NCI-H146 treated with DMSO at 0.1 percent for 48 hours (cell line): ENCODE measurements at regions not wholly inside any gene's neighbourhood (a gene's known extent, or its start where the extent isn't known, plus 50 kb on each side); places are given as distances from the start of the nearest gene placed in this dataset.

Experiments used
- DNase-seq: peaks from one replicate; lab custom pipeline; 2025; ENCODE audit not compliant: unreplicated experiment; lab: John Stamatoyannopoulos, UW

DNA sequence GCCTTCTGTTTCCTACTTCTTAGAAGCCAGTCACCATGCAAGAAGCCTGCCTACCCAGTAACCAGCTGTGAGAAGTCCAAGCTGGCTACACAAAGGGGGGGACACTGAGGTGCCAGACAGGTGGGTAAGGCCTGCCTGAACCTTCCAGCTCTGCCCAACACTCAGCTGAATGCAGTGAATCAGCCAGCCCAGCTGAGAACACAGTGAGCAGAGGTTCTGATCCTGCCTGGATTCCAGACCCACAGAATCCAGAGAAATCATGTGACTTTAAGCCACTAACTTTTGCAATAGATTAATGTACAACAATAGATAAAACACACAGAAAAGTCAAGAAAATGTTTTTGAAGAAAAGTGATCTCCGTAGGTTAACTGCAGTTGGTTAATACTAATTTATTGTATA, 151.7 kb downstream of the EFNB2 start:
- DNase-seq = no peak

DNA sequence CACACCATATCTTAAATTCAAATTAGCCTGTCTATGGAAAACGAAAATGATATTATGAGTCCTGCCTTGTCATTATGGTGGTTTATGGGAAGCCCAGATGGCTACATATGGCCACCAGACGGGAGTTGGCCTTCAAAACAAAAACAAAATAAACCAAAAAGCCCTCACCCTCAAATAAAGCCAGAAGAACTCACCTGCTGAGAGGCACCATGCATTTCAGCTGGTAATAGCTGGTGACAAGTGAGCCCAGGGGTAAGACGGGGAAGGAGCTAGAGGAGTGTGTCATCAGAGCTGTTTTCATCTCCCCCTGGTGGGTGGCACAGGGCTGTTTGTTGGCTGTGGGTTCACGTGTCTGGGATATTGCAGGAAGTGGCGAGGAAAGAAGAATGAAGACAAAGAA, 152.9 kb downstream of the EFNB2 start:
- DNase-seq = no peak

DNA sequence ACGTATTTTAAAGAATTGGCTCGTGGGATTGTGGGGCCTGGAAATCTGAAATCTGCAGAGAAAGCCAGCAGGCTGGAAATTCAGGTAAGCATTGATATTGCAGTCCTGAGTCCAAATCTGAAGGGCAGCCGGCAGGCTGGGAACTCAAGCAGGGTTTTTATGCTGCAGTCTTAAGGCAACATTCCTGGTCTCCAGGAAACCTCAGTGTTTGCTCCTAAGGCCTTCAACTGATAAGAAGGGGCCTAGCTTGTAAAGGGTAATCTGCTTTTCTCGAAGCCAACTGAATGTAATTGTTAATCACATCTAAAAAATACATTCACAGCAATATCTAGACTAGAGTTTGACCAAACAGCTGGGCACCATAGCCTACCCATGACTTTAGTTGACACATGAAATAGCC, 154.4 kb downstream of the EFNB2 start:
- DNase-seq = no peak

DNA sequence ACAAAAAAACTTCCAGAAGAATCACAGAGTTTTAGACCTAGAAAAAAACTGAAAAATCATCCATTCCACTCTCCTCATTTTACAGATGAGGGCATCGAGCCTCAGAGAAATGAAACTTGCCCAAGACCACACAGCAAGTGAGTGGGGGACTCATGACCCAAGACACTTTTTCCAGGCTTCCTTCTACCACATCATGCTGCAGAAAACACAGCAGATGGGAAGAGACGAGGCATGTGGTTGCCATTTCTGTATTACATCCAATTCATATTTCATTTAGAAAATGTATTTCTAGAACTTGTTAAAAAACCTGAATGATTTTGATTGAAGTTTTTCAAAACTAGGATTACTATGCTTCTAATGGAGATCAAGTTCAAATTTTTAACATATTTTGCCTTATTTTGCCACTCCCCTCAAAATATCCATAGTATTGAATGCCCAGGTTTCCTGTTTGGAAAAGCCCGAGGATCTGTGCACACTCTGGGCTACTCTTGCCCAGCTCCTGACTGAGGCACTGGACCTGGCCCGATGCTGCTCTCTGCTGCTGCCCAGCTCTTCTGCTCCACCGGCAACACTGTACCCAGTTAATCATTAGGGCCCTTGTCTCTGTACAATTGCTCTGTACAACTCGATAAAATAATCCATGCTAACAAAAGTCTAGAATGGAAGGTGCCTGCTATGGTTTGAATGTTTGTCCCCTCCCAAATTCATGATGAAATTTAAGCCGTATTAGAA, 157.4 kb downstream of the EFNB2 start:
- no peak for DNase-seq

DNA sequence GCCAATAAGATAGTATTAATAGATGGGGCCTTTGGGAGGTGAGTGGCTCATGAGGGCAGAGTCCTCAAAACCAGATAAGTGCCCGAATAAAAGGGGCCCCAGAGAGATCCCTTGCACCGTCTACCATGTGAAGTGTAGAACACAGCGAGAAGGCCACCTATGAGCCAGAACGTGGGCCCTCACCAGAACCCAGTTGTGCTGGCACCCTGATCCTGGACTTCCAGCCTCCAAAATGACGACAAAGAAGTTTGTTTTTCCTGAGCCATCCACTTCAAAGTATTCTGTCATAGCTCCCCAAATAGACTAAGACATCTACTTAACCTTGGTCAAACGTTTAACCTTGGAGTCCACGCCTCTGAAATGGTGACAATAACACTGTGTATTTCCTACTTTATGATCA, 158.1 kb downstream of the EFNB2 start:
- DNase-seq = no peak

DNA sequence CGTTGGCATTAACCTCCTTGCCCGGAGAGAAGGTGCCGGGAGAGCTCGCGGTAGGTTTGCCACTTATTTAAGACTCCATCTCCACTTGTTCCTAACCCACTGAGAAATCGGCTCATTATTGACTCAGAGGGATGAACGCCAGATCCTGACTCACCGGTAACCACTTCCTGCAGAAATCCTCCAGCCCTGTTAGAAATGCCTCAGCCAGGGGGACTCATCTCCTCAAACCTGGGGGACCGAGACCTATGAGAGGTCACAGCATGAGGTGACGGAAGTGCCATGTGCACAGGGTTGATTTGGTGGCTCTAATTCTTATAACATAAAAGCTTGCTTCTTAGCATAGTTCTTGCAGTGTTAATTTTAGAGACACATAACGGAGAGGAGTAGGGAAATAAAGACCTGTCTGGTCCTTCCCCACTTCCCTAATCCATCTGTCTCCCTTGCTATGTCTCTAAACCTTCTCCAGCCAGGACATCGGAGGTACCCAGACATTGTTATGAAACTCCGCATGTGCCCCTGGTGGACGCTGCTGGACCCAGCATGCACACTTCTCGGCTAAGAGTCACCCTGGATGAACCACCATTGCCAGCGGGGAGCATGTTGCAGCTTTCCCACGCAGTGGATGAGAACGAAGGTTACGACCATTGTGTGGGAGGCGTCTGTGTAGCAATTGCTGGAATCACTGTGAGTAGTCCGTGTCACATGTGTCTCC, 158.9 kb downstream of the EFNB2 start:
- no peak for DNase-seq

DNA sequence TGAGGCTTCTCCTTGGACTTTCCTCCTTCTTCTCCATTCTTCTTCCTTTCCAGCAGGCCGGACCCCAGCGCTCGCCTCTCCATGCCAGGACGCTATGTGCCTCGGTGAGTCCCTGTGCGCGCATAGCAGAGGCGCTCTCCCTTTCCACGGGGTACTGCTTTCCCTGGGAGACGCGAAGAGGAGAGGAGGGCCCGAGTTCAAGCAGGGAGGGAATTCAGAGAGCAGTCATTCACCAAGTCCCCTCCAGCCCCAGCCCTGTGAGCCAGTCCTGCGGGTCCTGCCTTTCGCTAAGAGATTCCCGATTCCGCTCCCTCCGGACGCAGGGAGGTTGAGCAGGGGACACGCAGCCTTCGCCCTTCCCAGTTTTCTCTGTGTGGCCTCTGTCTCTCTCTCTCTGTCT, 160.4 kb downstream of the EFNB2 start:
- no peak for DNase-seq

DNA sequence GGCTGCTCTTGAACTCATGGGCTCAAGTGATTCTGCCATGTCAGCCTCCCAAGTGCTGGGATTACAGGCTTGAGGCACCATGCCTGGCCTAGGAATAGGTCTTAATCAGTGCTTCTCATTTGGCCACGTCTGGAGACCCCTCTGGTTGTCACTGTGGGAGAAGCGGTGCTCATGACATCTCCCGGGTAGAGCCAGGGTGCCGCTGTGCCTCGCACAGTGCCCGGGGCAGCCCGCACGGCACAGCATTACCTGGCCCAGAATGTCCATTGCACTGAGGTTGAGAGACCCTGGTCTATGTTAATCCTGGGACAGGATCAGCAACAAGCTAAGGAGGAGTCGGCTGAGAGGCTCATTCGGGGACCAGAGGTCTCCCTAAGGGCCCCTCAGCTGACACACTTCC, 160.8 kb downstream of the EFNB2 start:
- no peak for DNase-seq

DNA sequence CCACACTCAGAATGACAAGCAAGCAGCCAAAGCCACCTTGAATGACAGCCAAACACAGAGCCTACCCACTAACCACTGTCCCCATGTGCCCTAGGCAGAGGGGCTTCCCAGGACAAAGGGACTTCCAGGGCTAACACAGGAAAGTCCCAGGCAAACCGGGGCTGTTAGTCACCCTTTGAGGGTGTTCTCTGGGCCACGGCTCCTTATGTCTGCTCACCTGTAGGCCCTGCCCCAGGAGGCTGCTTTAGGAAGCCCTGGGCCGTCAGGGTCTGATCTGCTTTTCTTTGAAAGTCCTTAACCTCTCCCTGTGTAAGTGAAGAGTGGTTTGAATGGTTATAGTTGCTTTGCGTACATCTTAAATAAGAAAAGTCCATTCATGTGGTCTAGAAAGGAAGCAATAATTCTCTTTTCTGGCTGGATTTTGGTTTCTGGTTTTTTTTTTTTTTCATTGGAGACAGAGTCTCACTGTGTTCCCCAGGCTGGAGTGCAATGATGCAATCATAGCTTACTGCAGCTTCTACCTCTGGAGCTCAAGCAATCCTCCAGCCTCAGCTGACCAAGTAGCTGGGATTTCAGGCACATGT, 161.4 kb downstream of the EFNB2 start:
- DNase-seq = no peak

DNA sequence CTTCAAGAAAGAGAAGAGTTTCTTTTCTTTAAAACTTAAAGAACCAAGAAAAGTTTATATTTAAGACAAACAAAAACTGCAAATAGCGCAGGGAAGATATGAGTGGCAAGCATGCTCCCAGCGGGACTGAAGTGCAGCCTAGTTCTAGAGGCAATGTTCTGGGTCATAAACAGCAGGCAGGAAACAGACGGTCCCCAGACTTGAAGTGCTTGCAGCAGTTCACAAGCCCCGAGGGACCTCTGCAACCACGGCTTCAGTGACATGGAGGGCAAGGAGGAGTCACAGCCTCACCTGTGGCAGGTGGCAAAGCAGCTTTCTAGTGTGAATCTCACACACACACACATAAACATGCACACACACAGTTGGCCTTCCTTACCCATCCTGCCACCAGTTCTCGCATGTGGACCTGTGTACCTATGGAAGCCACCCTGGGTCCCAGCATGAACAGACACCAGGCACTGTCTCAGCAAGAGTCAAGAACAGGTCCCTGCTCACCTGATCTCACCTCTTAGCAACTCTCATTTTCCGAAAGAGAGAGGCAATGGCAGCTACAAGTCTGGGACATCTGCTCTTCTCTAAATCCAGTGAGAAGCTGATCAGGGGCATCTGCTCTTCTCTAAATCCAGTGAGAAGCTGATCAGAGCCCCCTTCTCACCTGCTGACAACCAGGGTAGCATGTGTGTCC, 162.0 kb downstream of the EFNB2 start:
- DNase-seq = no peak

DNA sequence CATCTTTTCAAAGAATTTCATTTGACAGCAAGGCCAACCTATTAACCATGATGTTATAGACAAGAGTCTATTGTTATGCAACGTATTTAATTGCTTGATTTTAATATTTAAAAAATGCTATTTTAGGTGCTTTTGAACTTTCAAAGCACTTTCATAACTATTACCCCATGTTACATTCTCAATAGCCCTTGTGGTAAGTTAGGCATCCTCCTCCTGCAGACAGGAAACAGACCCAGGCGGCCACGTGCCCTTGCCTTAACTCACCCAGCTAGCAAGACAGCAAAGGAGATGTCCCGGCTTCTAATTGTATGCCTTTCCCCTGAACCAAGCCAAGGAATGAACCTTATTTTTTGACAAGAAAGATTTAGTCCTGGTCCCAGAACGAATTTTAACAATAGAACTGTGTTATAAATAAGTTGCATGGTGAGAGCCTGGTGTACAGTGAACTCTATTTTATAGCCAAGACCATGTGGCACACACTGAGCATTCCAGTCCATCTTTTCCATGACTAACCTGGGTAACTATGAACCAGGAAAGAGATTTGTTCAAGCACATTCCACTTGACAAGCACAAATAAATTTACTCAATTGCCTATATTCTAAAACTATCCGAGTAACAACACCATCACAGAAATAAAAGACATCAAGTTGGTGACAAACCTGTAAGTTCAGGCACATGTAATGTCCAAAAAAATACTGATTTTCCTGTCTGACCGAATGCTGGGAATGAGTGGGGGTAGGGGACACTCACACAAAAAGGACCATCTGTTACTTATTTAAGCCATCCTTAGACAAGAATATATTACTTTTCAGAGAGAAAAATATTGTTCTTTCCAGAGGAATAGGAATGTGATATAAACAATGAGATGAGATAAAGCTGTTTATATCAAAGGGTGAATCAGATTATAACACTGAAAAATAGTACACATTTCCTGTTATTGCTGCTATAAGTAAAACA, 163.0 kb downstream of the EFNB2 start:
- no peak for DNase-seq

DNA sequence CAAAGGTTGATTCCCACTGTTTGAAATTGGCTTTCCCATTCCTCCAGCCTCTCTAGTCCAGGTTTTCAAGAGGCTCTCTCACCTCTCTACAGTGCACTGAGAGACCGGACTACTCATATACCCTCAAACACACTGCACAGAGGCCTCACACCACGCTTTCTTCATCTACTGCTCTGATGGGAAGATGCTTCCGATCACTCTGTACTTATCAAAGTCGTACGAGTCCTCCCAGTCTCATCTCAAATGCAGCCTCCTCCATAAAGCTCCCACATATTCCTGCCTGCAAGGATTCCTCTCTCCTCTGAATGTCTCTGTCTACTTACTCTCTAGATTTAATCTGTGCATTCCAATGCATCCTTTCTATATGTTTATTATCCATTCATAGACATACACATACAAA, 164.4 kb downstream of the EFNB2 start:
- DNase-seq = no peak

DNA sequence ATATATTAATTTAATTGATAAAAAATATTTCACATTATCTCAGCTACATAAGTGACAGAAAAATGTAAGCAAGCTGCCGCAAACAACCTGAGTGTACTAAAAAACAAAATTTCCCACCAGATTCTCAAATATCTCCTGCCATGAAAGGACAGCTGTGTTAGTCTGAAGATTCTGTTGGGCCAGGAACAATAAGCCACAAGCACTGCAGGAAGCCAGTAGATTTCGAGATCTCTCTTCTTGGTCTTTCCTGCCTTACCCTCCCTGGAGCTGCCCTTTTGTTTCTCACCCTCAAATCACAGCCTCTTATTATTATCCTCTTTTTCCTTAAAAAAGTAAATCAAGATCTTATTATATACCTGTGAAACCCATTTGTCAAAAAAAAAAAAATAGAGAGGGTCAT, 165.6 kb downstream of the EFNB2 start:
- no peak for DNase-seq

DNA sequence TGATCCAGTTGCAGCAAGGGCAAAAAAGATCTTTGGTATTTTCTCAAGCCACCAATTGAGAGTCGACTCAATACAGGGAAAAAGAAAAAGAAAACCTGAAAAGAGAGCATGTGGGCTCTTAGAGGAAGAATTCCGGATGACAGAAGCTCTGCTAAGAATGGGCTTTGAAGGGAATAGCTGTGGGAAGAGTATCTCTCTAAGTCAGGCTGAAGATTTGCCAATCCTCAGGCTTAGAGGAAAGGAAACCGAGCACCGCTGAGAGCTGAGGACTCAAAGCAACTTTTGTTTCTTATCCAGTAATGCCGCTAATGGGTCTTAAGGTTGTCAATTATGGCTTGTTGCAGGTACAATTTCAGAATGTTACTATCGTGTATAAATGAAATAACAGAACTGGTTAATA, 166.4 kb downstream of the EFNB2 start:
- no peak for DNase-seq

DNA sequence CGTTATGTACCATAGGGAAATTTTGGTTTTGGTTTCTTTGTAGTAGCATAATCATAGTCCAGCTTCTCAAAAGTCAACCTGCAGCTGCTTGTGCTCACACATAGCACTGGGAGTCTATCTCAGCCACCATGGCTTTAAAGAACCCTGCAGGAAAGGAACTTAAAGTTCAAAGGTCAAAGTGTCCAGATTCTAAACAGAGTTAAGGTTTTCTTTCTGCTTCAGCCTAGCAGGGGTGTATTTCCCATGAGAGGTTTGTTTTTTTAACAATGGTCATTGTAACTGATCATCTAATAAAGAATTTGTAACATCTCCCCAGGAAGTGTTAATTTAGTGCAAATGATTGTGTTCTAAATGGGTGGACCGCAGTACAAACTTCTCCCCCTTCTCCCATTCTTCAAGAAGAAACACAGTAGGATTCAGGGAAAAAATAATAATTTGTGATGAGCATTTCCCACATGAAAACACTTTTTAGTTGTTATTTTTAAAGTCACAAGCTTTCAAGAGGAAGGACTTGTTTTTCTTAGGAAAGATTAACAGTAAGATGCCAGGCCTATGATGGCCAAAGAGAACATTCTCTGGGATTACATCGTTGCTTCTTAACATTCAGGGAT, 168.0 kb downstream of the EFNB2 start:
- no peak for DNase-seq

DNA sequence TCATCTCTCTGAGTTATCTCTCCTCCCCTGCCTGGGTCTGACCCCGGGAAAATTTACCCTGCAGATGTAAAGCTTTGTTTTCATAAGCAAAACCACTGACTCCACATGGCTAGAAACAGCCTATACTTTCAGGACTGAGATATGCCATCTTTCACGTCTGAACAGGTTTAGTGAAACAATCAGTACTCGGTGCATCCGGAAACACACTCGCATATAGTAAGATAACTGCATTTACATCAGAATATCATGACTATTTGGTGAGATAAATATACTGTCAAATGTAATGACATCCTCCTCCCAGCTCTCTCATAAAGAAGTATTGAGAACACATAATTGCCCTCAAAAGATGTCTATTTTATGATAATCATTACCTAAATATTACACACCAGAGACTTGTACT, 172.8 kb downstream of the EFNB2 start:
- DNase-seq = no peak

DNA sequence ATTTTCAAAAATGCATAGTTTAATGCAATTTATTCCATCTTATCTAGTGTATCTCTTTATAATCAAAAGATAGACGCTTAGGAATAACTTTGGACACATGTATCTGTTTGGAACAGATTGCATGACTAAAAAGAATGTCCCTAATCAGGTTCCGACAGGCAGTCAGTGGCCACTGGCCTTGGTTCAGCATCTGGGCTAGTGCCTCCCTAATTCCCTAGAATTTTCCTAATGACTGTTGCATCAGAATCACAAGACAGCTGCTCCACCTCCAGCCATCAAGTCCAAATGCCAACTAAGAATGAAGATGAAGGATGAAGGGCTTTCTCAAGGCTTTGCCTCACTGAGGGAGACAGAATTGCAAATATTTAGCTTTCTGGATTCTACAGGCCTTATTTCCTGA, 173.8 kb downstream of the EFNB2 start:
- no peak for DNase-seq

DNA sequence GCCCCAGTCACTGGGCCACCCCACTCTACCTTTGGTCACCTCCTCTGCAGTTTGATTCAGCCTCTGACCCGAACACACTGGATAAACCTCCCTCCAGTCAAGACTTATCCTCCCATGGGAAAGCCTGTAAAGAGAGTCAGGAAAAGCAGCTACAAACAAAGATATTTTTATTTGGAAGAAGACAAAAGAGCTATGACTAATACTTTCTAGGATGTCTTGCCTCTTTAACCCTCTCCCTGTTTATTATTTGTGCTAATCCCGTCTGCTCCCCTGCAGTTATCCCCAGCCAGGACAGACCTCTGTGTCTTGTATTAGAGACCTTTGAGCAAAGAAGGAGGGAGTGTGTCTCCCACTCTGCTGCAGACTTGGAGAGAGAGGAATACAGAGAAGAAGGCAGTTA, 178.3 kb downstream of the EFNB2 start:
- no peak for DNase-seq

DNA sequence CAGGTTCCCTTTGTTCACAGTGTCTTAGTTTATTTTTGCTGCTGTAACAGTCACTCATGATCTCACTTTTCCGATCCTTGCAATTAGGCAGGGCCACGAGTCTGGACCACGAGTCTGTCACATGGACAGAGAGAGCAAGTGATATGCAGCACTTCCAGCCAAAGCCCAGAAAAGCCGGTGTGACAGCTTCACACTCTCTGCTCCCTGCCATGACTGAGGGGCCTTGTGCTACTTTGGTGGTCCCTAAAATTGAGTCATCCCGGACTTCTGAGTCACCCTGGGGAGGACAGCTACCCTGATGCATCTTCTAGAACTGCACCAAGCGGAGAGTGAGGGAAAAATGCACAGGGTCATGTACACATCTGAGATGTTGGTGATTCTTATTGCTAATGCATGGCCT, 179.6 kb downstream of the EFNB2 start:
- DNase-seq = no peak

DNA sequence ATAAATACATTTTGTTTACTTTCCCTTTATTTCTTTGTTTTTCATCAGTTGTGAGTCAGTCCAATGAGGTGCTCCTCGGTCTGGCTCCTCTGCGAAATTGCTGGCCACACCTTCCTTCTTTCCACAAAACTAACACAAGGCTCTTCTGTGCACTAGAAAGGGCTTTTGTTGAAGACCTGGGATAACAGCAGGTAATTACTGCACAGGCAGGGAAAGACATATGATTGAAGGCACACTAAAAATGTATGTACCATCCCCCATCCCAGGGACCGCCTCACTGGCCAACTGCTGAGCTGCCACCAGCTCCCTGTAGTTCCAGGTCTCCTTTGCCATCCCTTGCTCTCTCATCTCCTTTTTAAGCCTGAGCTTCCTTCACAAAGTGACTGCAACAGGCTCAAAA, 180.5 kb downstream of the EFNB2 start:
- DNase-seq = no peak
